H1 (cell line): ENCODE measurements at regions not wholly inside any gene's neighbourhood (a gene's known extent, or its start where the extent isn't known, plus 50 kb on each side); places are given as distances from the start of the nearest gene placed in this dataset.

Experiments used
- CTCF ChIA-PET: fragments of 300-600 bp; sonication (Branson Sonifier 250); formaldehyde crosslinking; loops from one replicate; lab custom pipeline; 2021; ENCODE audit not compliant: partially characterized antibody; lab: Charles Lee
- POLR2A ChIA-PET: fragments of 300-600 bp; sonication (Branson Sonifier 250); formaldehyde crosslinking; loops from one replicate; lab custom pipeline; 2021; ENCODE audit warnings: inconsistent platforms; ENCODE audit not compliant: partially characterized antibody; lab: Charles Lee
- DNase-seq, 2 experiments: peaks; one replicate each; pipeline versions ENCODE4 v3.0.0 to v3.0.0-alpha.2; 2010 to 2022; ENCODE audit warnings: low spot score in 2 of 2, low read depth in 1 of 2, mixed read lengths in 1 of 2
- FAIRE-seq: peaks from 2 replicates; lab custom pipeline; 2011; peaks lifted over from hg19 to GRCh38; lab: Jason Lieb, UNC
- H2AFZ ChIP-seq: 2 replicates; pipeline ENCODE4 v1.8.1; 2012; ENCODE audit warnings: low read length, inconsistent platforms
- H2AK5ac ChIP-seq: 2 replicates; pipeline ENCODE4 v1.6.1; 2013; ENCODE audit warnings: low read depth, low read length
- H2BK120ac ChIP-seq: replicated peaks from 2 replicates; pipeline ENCODE3; 2013; ENCODE audit warnings: low read depth, low read length, inconsistent platforms
- H2BK12ac ChIP-seq: 2 replicates; pipeline ENCODE4 v1.6.1; 2013; ENCODE audit warnings: low read depth, low read length
- H2BK15ac ChIP-seq: 2 replicates; pipeline ENCODE4 v1.6.1; 2013; ENCODE audit warnings: low read length
- H2BK20ac ChIP-seq: 2 replicates; pipeline ENCODE4 v1.6.1; 2013; ENCODE audit warnings: low read length
- H2BK5ac ChIP-seq: 2 replicates; pipeline ENCODE4 v1.6.1; 2013; ENCODE audit warnings: low read depth, low read length
- H3K14ac ChIP-seq: 2 replicates; pipeline ENCODE4 v1.6.1; 2013; ENCODE audit warnings: inconsistent platforms; ENCODE audit not compliant: insufficient read length
- H3K18ac ChIP-seq: 2 replicates; pipeline ENCODE4 v1.6.1; 2013; ENCODE audit warnings: low read length; ENCODE audit errors: extremely low read depth
- H3K23ac ChIP-seq: 2 replicates; pipeline ENCODE4 v1.6.1; 2013; ENCODE audit warnings: inconsistent platforms; ENCODE audit not compliant: insufficient read length
- H3K23me2 ChIP-seq: 2 replicates; pipeline ENCODE4 v1.6.1; 2013; ENCODE audit warnings: low read depth, low read length
- H3K27ac ChIP-seq: 2 replicates; pipeline ENCODE4 v1.6.1; 2011; ENCODE audit warnings: low read depth, low read length, inconsistent platforms
- H3K27me3 ChIP-seq, 4 experiments: replicated peaks in 1 of 4; 1 replicate in 1 of 4; 2 replicates in 3 of 4; pipeline versions ENCODE4 v1.6.1 to v1.8.1; 2011 to 2013; ENCODE audit warnings: low read length in 3 of 4, mild to moderate bottlenecking in 3 of 4, inconsistent platforms in 2 of 4, mixed read lengths in 2 of 4, moderate library complexity in 1 of 4; ENCODE audit not compliant: control insufficient read depth in 3 of 4, insufficient read depth in 3 of 4; ENCODE audit errors: extremely low read depth in 1 of 4
- H3K36me3 ChIP-seq, 4 experiments: 2 replicates each; pipeline versions ENCODE4 v1.6.1 to v1.8.1; 2011 to 2013; ENCODE audit warnings: mild to moderate bottlenecking in 4 of 4, low read length in 3 of 4, moderate library complexity in 2 of 4, control low read depth in 1 of 4, inconsistent platforms in 1 of 4; ENCODE audit not compliant: insufficient read depth in 4 of 4, control insufficient read depth in 2 of 4
- H3K4ac ChIP-seq: replicated peaks from 2 replicates; pipeline ENCODE3; 2013; ENCODE audit warnings: low read length, low read depth, mixed read lengths, inconsistent platforms; ENCODE audit not compliant: insufficient read length
- H3K4me1 ChIP-seq, 4 experiments: replicated peaks in 1 of 4; 1 replicate in 1 of 4; 2 replicates in 3 of 4; pipeline versions ENCODE4 v1.6.1 to v1.8.1; 2011 to 2013; ENCODE audit warnings: low read length in 3 of 4, inconsistent platforms in 2 of 4, mixed read lengths in 1 of 4; ENCODE audit not compliant: insufficient read depth in 4 of 4, control insufficient read depth in 3 of 4
- H3K4me2 ChIP-seq, 2 experiments: 2 replicates each; pipeline versions ENCODE4 v1.6.1 to v1.8.1; 2011 to 2013; ENCODE audit warnings: low read depth in 2 of 2, low read length in 2 of 2, control low read depth in 1 of 2, inconsistent platforms in 1 of 2, mild to moderate bottlenecking in 1 of 2; ENCODE audit not compliant: insufficient read depth in 1 of 2
- H3K4me3 ChIP-seq, 4 experiments: fragments of 200-600, 300-600 bp in 1 of 4; sonication (generic), shearing (Covaris generic), sonication (Bioruptor Twin) in 1 of 4; 2 replicates each; pipeline versions ENCODE4 v1.5.1 to v1.8.1; 2011 to 2016; ENCODE audit warnings: low read length in 4 of 4, low read depth in 3 of 4, control low read depth in 2 of 4, inconsistent platforms in 2 of 4, mild to moderate bottlenecking in 2 of 4, mixed read lengths in 1 of 4, moderate library complexity in 1 of 4; ENCODE audit not compliant: insufficient read depth in 2 of 4; ENCODE audit errors: extremely low read depth in 1 of 4
- H3K56ac ChIP-seq: replicated peaks from 2 replicates; pipeline ENCODE3; 2013; ENCODE audit warnings: low read depth, mild to moderate bottlenecking, mixed read lengths, low read length, inconsistent platforms; ENCODE audit not compliant: insufficient read length
- H3K79me1 ChIP-seq: 2 replicates; pipeline ENCODE4 v1.6.1; 2013; ENCODE audit warnings: low read depth, low read length, control low read depth
- H3K79me2 ChIP-seq, 2 experiments: 2 replicates each; pipeline versions ENCODE4 v1.6.1 to v1.8.1; 2012 to 2013; ENCODE audit warnings: low read length in 2 of 2, mild to moderate bottlenecking in 2 of 2, inconsistent platforms in 1 of 2; ENCODE audit not compliant: insufficient read depth in 2 of 2, control insufficient read depth in 1 of 2
- H3K9ac ChIP-seq, 4 experiments: replicated peaks in 1 of 4; 1 replicate in 1 of 4; 2 replicates in 3 of 4; pipeline versions ENCODE4 v1.6.1 to v1.8.1; 2011 to 2013; ENCODE audit warnings: low read depth in 3 of 4, low read length in 3 of 4, control low read depth in 2 of 4, mild to moderate bottlenecking in 2 of 4, moderate library complexity in 2 of 4, inconsistent platforms in 1 of 4; ENCODE audit errors: extremely low read depth in 1 of 4
- H3K9me3 ChIP-seq, 2 experiments: 2 replicates each; pipeline versions ENCODE4 v1.6.1 to v1.8.1; 2012 to 2013; ENCODE audit warnings: mild to moderate bottlenecking in 2 of 2, moderate library complexity in 2 of 2, control low read depth in 1 of 2, inconsistent platforms in 1 of 2, low read depth in 1 of 2, low read length in 1 of 2, mixed read lengths in 1 of 2; ENCODE audit not compliant: insufficient read depth in 2 of 2
- H4K20me1 ChIP-seq, 2 experiments: replicated peaks in 1 of 2; 2 replicates each; pipeline versions ENCODE3 to v1.8.1; 2011 to 2013; ENCODE audit warnings: inconsistent platforms in 2 of 2, low read length in 2 of 2, mild to moderate bottlenecking in 1 of 2; ENCODE audit not compliant: insufficient read depth in 2 of 2, control insufficient read depth in 1 of 2
- H4K5ac ChIP-seq: 2 replicates; pipeline ENCODE4 v1.6.1; 2013; ENCODE audit warnings: low read length, low read depth, mixed read lengths, inconsistent platforms; ENCODE audit not compliant: insufficient read length
- H4K8ac ChIP-seq: 2 replicates; pipeline ENCODE4 v1.8.0; 2013; ENCODE audit warnings: mild to moderate bottlenecking, moderate library complexity, low read length, inconsistent platforms; ENCODE audit not compliant: insufficient read depth; ENCODE audit errors: extremely low read depth
- H4K91ac ChIP-seq: replicated peaks from 2 replicates; pipeline ENCODE3; 2013; ENCODE audit warnings: low read length, mixed read lengths, inconsistent platforms; ENCODE audit not compliant: insufficient read length
- CTBP2 ChIP-seq: IDR thresholded peaks from 2 replicates; pipeline ENCODE4 v1.7.0; 2011; ENCODE audit warnings: borderline replicate concordance, mild to moderate bottlenecking, moderate library complexity, mixed read lengths, low read length; ENCODE audit not compliant: insufficient read depth, insufficient read length
- CTCF ChIP-seq, 3 experiments: IDR thresholded peaks; 1 replicate in 2 of 3; 2 replicates in 1 of 3; pipeline versions ENCODE4 v1.5.1 to v1.6.1; 2011; ENCODE audit warnings: low read length in 3 of 3, mild to moderate bottlenecking in 3 of 3, inconsistent platforms in 2 of 3, low read depth in 1 of 3, moderate library complexity in 1 of 3; ENCODE audit not compliant: insufficient read depth in 1 of 3; ENCODE audit errors: control extremely low read depth in 1 of 3
- HDAC6 ChIP-seq: IDR thresholded peaks from one replicate; pipeline ENCODE4 v1.7.1; 2012; ENCODE audit warnings: low read depth, mild to moderate bottlenecking, inconsistent platforms, low read length, moderate library complexity
- MAFK ChIP-seq: IDR thresholded peaks from 2 replicates; pipeline ENCODE4 v1.6.1; 2012; ENCODE audit warnings: low read depth, mild to moderate bottlenecking, improper control_type of control experiment, low read length
- POLR2AphosphoS5 ChIP-seq: IDR thresholded peaks from 2 replicates; pipeline ENCODE4 v1.6.1; 2011; ENCODE audit warnings: low read depth, low read length
- RAD21 ChIP-seq, 2 experiments: IDR thresholded peaks in 1 of 2; conservative IDR thresholded peaks in 1 of 2; 2 replicates each; pipeline ENCODE4 v1.6.1; 2011; ENCODE audit warnings: low read depth in 2 of 2, low read length in 2 of 2, improper control_type of control experiment in 1 of 2, inconsistent platforms in 1 of 2, mild to moderate bottlenecking in 1 of 2, moderate library complexity in 1 of 2
- RFX5 ChIP-seq: IDR thresholded peaks from 2 replicates; pipeline ENCODE4 v1.6.1; 2011; ENCODE audit warnings: low read depth, low read length, improper control_type of control experiment, borderline replicate concordance
- SP1 ChIP-seq: IDR thresholded peaks from 2 replicates; pipeline ENCODE4 v1.6.1; 2011; ENCODE audit warnings: low read depth, low read length
- SP2 ChIP-seq: IDR thresholded peaks from 2 replicates; pipeline ENCODE4 v1.6.1; 2012; ENCODE audit warnings: mild to moderate bottlenecking, low read length, inconsistent platforms
- WGBS, 2 experiments: shearing (Covaris generic) in 1 of 2; methylation state at CpG; one replicate each; pipeline versions ENCODE4 v1.1.6 to v1.1.7; 2013 to 2015; ENCODE audit warnings: low lambda C conversion rate in 2 of 2, mixed read lengths in 2 of 2, inconsistent platforms in 1 of 2, low coverage in 1 of 2, missing lambda C conversion rate in 1 of 2; ENCODE audit not compliant: insufficient replicate concordance in 2 of 2, insufficient coverage in 1 of 2, insufficient read length in 1 of 2; ENCODE audit errors: extremely low coverage in 1 of 2, missing lambda C conversion rate in 1 of 2; 5-methylcytosine and 5-hydroxymethylcytosine counted together

- WGBS, 2 experiments: 92% methylated on average over 8 of the region's 8 CpGs; no CpG with 5 or more reads in 1 of the 2 experiments
Measured at GRCh38 chr5:165739079-165739741, 2233.8 kb downstream of the MAT2B start.

More at GRCh38 chr5:165739079-165739741, 2233.8 kb downstream of the MAT2B start:
- no peaks in the 10 kb centered on the region for H3K79me1 ChIP-seq
- no peak overlapping the region for H2BK120ac ChIP-seq
- H4K20me1 ChIP-seq: no peaks in the 10 kb centered on the region
- no peak overlapping the region for H3K9ac ChIP-seq
- no peak overlapping the region for H2BK5ac ChIP-seq
- no peak overlapping the region for H3K4ac ChIP-seq
- H4K5ac ChIP-seq: no peak overlapping the region
- no peaks in the 10 kb centered on the region for H3K9me3 ChIP-seq
- FAIRE-seq (no peak), DNase-seq (no peak)
- H3K14ac ChIP-seq: no peak overlapping the region
- ChIA-PET POLR2A (interaction anchor here (0.6 kb wide), 1 partner anchor 838 kb away, joined by 5 read pairs; no protein-coding TSS in a partner anchor), CTCF (no interaction called here)
- H3K4me3 ChIP-seq: no peak overlapping the region
- H3K27me3 ChIP-seq: no peaks in the 10 kb centered on the region
- H3K4me1 ChIP-seq: no peaks in the 10 kb centered on the region
- H2BK20ac ChIP-seq: no peak overlapping the region
- no peaks in the 10 kb centered on the region for H3K36me3 ChIP-seq
- no peak overlapping the region for H3K18ac ChIP-seq
- no peak overlapping the region for H3K23ac ChIP-seq
- H3K4me2 ChIP-seq: no peak overlapping the region
- no peak overlapping the region for H2AK5ac ChIP-seq
- no peak overlapping the region for H4K8ac ChIP-seq
- no peak overlapping the region for H4K91ac ChIP-seq
- H3K56ac ChIP-seq: no peak overlapping the region
- H3K79me2 ChIP-seq: no peaks in the 10 kb centered on the region
- H2BK15ac ChIP-seq: no peak overlapping the region
- no peaks in the 10 kb centered on the region for H3K23me2 ChIP-seq
- H2AFZ ChIP-seq: no peak overlapping the region
- no peak for TF ChIP-seq CTBP2
- no peak for TF ChIP-seq MAFK
- TF ChIP-seq SP2: no peak
- TF ChIP-seq POLR2AphosphoS5: no peak
- TF ChIP-seq SP1: no peak
- no peak for TF ChIP-seq RAD21 (IDR thresholded peaks at IDR 0.05 in 1 of 2, conservative IDR thresholded peaks at IDR 0.05 in 1 of 2; ENCODE audit: low read depth in 2 of 2, low read length in 2 of 2)
- no peak for TF ChIP-seq HDAC6
- no peak for TF ChIP-seq RFX5
- TF ChIP-seq CTCF (IDR thresholded peaks at IDR 0.05; ENCODE audit: control extremely low read depth in 1 of 3, insufficient read depth in 1 of 3, low read depth in 1 of 3, low read length in 3 of 3): no peak
- H2BK12ac ChIP-seq: no peak overlapping the region
- H3K27ac ChIP-seq: no peak overlapping the region
